HG02852 (cell line): ENCODE measurements at regions not wholly inside any gene's neighbourhood (a gene's known extent, or its start where the extent isn't known, plus 50 kb on each side); places are given as distances from the start of the nearest gene placed in this dataset.
"Not testable (repeated sequence)": the region's sequence is repeated elsewhere in the genome, so short reads cannot be mapped to it uniquely, and the experiment has no call there.

ENCODE experiments used
- ATAC-seq: cut with Tn5 transposase; IDR thresholded peaks from one replicate; pipeline ENCODE4 v1.9.1; 2021; ENCODE audit warnings: mild to moderate bottlenecking, moderate library complexity; ENCODE audit not compliant: unreplicated experiment

DNA sequence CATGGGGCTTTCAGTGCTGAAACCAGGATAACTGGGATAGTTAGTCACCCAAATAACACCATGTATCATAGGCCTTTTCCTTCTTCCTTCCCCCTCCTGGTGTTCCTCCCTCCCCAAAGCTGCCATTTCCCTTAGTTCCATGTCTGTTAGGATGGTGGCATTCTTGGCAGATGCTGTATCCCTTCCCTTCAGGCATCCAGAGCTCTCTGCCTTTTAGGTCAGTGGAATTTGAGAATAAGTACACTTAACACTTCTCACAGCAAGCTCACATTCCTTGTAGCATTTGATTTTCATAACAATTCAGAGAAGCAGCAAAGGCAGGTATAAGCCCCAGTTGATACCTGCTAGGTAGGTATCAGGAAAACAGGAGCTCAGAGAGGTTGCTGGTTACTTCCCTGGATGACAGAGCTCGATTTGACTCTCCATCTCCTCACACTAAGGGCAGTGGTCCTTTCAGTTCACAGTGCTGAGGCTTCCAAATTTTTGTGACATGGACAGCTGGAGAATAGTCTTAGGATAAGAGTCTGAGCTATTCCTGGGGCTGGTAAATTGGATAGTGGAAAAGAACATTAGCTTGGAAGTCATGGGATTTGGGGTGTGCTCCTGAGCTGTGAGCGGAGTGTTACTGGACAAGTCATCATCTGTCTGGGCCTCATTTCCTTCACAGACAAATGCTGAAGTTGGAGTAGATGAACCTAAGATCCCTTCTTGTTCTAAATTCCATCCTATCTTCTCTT lies 108.7 kb upstream of the RHOBTB1 start:
- no peak for ATAC-seq

DNA sequence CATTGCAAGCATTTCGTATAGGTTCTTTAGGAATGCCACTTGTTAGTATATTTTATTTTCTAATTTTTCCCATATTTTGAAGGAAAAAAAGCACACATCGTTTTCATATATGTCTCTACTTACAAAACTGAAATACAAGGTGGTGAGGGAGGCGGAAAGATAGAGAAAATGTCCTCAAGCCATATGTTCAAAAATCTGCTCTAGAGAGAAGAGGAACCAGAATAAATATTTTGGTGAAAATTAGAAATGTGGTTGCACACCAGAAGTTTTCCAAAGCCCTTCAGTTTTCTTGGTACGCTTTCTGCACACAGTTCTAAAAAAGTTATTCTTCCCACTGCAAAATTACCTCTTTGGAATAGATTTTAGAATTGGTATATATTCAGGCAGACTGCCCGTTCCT lies 107.4 kb upstream of the RHOBTB1 start:
- ATAC-seq, result no peak

DNA sequence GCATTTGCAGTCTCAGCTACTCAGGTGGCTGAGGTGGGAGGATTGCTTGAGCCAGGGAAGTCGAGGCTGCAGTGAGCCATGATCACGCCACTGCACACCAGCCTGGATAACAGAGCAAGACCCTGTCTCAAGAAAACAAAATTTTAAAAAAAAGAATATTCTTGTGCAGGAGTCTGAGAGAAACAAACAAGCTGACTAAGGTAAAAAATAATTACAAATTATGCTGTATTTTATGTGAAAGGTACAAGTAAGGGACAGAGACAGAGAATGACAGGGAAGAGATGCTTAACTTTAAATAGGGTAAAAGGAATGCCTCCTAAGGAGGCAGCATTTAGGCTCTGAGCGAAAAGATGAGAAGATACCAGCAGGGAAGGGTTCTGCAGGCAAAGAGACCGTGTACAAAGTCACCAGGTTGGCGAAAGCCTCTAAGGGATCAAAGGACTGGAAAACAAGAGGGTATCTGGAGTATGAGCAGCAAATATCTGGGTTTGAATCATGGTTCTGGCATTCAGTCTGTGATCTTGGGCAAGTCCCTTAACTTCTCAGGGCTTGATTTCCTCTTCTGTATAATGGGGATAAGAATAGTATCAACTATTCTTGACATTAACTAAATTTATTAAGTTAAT lies 106.2 kb upstream of the RHOBTB1 start:
- ATAC-seq, result no peak

DNA sequence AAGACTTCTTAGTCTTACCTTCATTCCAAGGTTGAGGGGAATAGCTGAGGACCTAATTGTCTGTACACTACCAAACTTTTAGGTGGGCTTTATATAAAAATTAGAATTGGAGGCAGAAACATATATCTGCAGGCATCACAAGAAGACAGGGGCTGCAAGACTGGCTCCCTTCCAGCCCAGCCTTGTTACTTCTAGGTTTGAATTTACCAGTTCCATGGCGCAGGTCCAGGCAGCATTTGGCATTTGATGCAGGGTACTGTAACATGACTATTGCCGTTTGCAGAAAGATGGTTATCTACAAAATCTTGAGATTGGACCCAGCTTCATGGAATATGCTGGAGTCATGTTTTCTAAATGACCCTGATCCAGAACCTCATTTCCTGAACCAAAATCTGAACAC lies 105.4 kb upstream of the RHOBTB1 start:
- ATAC-seq, result no peak

DNA sequence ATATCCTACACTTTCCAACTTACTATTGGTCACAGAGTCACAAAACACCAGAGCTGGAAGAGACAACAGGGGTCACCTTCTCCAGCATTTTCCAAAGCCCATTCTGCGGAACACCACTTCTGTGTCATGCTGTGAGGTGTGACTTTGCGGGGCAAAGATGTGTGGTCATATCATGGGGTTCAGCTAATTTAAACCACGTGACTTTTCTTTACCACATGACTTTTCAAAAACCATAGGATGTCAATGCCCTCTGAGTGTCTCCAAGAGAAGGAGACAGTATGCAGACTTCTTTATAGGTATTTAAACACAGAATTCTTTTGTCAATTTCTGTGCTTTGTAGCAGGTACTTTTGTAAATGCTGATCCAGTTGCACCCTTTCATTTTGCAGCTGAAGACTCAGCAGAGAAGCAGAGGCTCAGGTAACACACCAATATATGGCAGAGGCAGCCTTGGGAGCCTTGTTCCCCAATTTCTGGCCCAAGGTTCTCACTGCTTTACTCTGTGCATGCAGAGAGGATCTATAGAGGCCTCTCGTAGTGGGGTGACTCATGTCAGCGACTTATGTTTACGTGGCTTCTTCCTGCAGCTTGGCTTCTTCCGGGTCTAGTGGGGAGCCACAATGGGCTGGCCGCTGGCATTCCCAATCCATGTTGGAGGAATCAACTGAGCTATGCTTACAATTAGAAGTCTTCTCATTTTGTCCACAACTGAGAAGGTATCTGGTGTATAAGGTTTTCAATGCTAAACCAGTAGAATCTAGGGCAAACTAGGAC lies 104.0 kb upstream of the RHOBTB1 start:
- no peak for ATAC-seq

DNA sequence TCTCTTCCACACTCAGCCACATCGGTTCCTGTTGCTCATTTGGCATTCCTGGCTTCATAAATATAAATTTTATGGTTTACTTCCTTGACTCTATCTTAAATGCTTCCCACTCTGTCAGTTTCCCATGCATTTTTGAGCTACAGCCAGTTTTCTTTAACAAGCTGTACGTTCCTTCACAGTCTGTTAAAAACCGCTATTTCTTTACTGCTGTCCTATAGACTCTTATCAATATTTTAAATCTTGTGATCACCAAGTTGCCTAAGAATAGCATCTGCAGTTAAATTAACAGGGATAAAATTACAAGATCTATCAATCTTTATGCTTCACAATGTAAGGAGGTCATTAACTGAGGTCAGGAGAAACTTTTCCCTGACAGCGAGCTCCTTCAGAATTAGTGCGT lies 103.1 kb upstream of the RHOBTB1 start:
- no peak for ATAC-seq

DNA sequence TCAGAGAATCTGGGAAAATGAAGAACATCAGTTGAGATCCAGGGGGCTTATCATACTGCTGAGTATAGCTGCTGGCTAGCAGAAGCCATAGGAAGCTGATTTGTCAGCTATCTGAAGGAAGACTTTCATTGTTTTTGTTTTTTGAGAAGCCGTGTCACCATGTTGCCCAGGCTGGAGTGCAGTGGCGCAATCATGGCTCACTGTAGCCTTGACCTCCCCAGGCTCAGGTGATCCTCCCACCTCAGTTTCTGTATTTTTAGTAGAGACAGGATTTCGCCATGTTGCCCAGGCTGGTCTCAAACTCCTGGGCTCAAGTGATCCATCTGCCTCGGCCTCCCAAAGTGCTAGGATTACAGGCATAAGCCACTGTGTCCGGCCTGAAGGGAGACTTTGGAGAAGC lies 101.5 kb upstream of the RHOBTB1 start:
- not testable (repeated sequence) for ATAC-seq

DNA sequence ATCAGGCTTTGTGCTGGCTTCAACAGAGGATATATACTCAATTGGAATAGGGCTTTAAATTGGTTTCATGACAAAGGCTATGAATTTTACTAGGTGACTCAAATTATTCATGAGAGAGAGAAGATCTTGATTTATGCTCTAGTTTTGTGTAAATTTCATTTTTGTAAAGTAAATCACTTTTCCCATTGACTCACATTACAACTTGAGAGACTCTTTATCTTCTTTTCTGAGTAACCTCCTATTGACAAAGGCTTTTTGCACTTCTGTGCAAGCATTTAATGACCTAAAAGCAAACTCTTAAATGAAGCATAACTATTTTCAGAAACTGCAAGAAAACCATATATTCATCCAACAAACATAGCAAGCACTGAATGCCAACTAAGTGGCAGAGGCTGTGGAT lies 98.5 kb upstream of the RHOBTB1 start:
- no peak for ATAC-seq

DNA sequence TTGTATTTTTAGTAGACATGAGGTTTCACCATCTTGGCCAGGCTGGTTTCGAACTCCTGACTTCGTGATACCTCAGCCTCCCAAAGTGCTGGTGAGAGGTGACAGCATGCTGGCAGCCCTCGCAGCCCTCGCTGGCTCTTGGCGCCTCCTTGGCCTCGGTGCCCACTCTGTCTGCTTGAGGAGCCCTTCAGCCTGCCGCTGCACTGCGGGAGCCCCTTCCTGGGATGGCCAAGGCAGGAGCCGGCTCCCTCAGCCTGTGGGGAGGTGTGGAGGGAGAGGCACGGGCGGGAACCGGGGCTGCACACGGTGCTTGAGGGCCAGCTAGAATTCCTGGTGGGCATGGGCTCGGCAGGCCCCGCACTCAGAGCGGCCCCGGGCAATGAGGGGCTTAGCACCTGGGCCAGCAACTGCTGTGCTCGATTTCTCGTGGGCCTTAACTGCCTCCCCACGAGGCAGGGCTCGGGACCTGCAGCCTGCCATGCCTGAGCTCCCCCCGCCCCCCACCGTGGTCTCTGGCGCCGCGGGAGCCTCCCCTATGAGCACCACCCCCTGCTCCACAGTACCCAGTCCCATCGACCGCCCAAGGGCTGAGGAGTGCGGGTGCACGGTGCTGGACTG lies 96.5 kb upstream of the RHOBTB1 start:
- ATAC-seq, result no peak

DNA sequence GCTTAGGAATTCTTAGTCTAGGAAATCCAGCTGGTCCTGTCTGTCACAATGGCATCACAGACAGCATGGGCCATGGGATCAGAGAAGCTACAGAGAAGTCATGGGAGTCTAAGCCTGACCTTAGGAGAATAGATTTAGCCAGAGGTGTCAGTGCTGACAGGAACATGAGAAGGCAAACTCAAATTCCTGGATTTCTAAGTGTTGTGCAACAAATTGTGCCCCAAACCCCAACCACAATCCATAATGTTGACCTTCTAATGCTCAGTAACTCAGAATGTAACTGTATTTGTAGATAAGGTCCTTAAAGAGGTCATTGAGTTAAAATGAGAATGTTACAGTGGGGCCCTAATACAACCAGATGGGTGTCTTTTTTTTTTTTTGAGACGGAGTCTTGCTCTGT lies 95.9 kb upstream of the RHOBTB1 start:
- no peak for ATAC-seq

DNA sequence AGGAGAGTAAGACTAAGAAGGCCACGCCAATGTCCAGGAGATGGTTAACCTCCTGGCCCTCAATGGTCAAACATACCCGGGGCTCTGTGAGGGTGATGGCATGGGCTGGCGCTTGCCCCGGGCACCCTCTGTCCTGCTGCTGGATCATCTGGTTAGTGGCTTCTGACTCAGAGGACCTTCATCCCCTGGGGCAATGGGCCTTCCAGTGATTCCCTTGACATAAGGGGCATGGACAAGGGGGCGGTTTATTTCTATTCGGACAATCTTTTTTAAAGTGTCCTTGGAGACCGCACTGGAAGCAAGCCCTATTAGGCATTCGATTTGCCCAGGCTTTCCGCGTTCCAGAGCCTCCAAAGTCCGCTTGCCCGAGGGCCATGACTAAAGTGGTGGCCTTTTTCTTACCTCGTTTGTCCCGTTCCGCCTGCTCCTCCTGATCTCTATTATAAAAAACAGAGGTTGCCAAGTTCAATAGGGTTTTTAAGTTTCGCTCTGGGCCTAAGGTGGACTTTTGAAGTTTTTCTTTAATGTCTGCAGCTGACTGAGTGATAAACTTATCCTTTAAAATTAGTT lies 93.4 kb upstream of the RHOBTB1 start:
- not testable (repeated sequence) for ATAC-seq

DNA sequence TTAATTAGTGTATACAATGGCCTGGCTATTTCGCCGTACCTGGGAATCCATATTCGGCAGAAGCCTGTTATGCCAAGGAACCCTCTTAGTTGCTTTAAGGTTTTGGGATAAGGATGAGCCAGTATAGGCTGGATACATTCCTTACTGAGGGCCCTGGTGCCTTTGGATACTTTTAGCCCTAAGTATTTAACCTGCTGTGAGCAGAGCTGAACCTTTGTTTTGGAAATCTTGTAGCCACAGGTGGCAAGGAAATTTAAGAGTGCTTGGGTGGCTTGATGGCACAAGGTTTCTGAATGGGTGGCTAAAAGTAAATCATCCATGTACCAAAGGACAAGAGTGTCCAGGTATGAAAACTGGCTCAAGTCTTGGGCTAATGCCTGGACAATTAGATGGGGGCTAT lies 92.2 kb upstream of the RHOBTB1 start:
- ATAC-seq, result not testable (repeated sequence)

DNA sequence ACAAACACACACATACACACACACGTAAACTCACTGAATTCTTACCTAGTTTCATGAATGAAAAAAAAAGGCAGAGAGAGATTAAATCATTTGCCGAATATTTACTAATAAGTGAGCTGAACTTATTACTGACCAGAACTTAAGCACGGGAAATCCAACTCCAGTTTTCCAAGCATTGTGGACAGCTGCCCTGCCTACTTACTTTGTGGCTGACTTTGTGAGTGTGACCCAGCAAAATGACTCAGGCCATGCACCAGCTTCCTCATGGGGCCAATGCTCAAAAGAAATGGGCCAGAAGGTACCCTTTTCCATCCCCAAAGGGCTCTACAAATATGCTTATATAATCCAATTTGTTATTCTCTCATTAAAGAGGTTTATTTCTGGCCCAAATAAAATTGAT lies 87.4 kb upstream of the RHOBTB1 start:
- ATAC-seq, result no peak

DNA sequence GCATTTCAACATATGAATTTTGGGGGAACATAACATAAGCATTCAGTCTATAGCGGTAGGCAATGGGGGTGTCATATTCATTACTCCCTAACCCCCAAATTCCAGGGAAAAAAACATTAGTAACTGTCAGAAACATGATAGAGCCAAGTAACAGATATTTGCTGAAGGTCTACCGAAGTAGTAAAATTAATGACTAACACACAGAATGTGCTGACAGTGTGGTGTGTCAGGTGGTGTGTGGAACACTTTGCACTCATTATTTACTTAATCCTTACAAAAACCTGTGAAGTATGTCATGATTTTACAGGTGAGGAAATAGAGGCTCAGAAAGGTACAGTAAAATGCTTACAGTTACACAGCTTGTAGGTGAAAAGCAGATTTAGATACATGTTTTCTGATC lies 85.4 kb upstream of the RHOBTB1 start:
- ATAC-seq, result no peak

DNA sequence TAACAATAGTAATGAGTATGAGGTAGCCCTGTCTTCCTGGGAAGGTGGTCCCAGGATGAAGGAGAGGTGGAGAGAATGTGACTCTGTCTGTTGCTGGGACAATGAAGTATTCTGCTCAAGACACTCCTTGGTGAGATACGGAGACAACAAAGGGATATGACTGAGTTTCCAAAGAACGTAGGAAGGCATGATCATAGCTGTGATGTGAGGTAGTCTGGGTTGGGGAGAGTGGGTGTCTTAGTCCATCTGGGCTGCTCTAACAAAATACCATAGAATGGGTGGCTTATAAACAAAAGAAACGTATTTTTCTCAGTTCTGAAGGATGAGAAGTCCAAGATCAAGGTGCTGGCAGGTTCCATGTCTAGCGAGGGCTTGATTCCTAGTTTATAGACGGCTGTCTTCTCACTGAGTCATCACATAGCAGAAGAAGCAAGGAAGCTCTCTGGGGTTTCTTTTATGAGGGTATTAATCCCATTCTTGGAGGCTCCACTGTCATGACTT lies 84.9 kb upstream of the RHOBTB1 start:
- no peak for ATAC-seq

DNA sequence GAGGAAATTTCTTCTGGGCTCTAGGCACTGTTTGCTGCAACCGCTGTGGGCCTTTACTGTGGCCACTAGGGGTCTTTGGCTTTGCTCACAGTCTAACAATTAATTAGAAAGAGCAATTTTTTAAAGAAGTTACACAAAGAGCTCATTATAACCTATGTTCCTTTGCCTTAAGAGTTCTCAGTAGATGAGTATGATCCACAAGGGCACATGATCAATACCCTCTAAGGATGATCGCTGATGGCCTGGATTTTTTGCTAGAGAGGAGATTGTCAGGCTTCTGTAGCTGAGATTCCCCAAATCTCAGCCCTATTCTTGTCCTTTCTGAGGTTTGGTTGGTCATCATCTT lies 80.8 kb upstream of the RHOBTB1 start:
- no peak for ATAC-seq

DNA sequence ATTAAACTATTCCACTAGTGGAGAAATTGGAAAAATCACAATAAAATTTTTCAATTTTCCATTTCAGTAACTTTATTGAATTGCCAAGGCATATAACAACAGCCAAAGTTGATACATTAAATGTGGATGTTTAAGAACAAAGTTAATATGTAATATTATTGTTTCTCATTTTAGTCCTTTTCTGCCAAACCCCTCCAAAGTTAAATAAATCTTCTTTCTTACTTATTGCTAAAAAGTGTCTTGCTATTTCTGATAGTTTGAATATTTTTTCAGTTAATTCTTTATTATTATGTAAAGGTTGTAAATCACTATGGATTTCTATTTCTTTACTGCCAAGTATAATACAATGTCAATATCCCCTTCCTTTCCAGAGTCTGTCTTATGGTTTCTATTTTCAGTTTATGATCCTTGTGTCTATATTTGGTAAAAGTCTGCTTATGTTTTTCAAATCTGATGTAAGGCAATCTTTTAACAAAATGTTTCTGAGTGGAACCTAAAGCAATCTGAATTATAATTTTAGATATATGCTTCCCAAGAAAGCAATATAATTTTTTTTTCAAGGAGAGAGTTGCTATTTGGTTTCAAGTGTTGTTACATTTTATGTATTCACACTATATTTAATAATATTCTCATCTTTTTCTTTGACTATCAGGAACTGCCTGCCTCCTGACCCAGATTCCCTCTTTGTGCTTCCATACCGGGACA lies 80.3 kb upstream of the RHOBTB1 start:
- ATAC-seq, result no peak

DNA sequence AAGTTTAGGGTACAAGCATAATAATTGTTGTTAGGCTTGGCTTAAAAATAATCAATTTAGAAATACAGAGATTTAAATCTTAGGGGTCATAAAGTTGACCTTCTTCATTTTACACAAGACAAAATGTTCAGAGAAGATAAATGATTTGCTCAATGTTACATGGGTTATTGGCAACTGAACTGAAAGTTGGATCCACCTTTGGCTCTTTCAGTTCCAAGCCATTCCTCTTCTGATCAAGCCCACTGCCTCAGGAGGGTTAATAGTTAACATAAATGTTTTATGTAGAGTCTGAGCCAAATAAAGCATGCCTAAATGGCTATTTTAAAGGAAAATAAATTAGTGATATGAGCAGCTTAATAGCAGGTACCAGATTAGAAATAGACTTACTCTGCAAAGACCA lies 79.1 kb upstream of the RHOBTB1 start:
- no peak for ATAC-seq

DNA sequence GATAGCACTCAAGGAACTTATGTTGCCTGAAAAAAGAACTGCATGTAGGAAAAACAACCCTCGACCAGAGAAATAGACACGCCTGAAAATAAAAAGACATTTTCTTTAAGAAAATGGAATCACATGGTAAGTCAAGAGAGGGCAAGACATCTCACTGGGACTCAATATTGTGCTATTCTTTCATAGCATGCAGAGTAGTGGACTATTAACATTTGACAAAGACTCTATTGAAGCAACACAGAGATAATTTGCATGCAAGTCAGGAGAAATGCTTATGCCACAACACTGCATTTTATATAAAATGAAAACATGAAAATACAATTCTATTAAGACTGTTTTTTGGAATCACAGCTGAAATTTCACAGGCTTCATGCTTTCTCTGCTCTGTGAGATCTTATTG lies 77.9 kb upstream of the RHOBTB1 start:
- no peak for ATAC-seq

DNA sequence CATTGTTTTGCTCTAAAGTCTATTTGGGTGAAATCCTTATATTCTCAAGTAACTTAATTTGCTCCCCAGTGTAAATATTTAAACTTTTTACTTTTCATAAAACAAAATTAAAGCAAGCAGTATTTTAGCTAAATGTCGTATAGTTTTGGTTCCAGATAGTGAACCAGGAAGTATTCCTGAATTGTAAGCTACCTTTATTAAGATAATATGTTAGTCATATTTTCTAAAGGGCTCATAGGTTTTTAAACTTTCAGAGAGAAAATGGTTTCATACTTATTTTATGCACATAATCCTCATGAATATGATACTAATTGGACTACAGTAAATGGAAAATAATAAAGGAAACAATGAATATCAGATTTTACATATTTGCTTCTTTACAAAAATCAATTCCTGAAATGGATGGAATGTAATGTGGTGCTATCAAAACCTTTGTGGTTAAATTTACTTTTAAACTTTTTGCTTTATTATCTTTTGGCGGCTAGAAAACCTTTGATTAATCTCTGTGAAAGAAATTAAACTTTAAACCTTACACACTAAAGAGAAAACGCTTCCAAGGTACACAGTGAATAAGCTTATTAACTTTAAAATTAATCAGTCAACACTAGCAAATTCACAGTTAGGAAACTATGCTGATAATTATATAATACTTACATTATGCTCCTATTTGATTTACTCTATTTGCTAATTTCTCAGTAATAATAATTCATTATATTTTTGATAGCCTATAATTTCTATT lies 76.6 kb upstream of the RHOBTB1 start:
- no peak for ATAC-seq
